GM19025 (cell line): ENCODE measurements at regions not wholly inside any gene's neighbourhood (a gene's known extent, or its start where the extent isn't known, plus 50 kb on each side); places are given as distances from the start of the nearest gene placed in this dataset.
A peak's percentile ranks its signal among the peaks of the same experiment; 100 is the strongest.

Source experiments
- ATAC-seq: cut with Tn5 transposase; IDR thresholded peaks from one replicate; pipeline ENCODE4 v1.9.1; 2021; ENCODE audit warnings: mild to moderate bottlenecking, low read depth, moderate library complexity; ENCODE audit not compliant: unreplicated experiment

GRCh38 chr2:74063486-74063885 is 78.8 kb downstream of the TET3 start:
- ATAC-seq = no peak

GRCh38 chr2:74065456-74065855 is 80.7 kb downstream of the TET3 start:
- ATAC-seq = no peak

GRCh38 chr2:74066491-74067203 is 81.1 kb downstream of the BOLA3 start:
- no peak for ATAC-seq

- no peak for ATAC-seq
Measured at GRCh38 chr2:74067221-74067747, 80.4 kb downstream of the BOLA3 start.

GRCh38 chr2:74070991-74071390 is 76.7 kb downstream of the BOLA3 start:
- ATAC-seq = no peak

GRCh38 chr2:74071426-74071825 is 76.3 kb downstream of the BOLA3 start:
- no peak for ATAC-seq

- ATAC-seq = no peak
Measured at GRCh38 chr2:74072565-74072964, 75.1 kb downstream of the BOLA3 start.

GRCh38 chr2:74074487-74074886 is 73.2 kb downstream of the BOLA3 start:
- no peak for ATAC-seq

GRCh38 chr2:74076074-74076470 is 71.6 kb downstream of the BOLA3 start:
- ATAC-seq = no peak

GRCh38 chr2:74077636-74078035 is 70.1 kb downstream of the BOLA3 start:
- ATAC-seq = no peak

GRCh38 chr2:74078466-74078865 is 69.2 kb downstream of the BOLA3 start:
- no peak for ATAC-seq

GRCh38 chr2:74079522-74080341 is 68.0 kb downstream of the BOLA3 start:
- ATAC-seq = peak; percentile 63

GRCh38 chr2:74080346-74080745 is 67.4 kb downstream of the BOLA3 start:
- ATAC-seq = peak; percentile 28

- ATAC-seq = no peak
Measured at GRCh38 chr2:74081030-74081762, 66.5 kb downstream of the BOLA3 start.

- ATAC-seq = no peak
Measured at GRCh38 chr2:74081763-74082110, 66.0 kb downstream of the BOLA3 start.

GRCh38 chr2:74083750-74084149 is 64.0 kb downstream of the BOLA3 start:
- ATAC-seq = no peak
